ENCODE measurements at regions not wholly inside any gene's neighbourhood (a gene's known extent, or its start where the extent isn't known, plus 50 kb on each side); places are given as distances from the start of the nearest gene placed in this dataset.
"Not testable (repeated sequence)": the region's sequence is repeated elsewhere in the genome, so short reads cannot be mapped to it uniquely, and the experiment has no call there.

DNA sequence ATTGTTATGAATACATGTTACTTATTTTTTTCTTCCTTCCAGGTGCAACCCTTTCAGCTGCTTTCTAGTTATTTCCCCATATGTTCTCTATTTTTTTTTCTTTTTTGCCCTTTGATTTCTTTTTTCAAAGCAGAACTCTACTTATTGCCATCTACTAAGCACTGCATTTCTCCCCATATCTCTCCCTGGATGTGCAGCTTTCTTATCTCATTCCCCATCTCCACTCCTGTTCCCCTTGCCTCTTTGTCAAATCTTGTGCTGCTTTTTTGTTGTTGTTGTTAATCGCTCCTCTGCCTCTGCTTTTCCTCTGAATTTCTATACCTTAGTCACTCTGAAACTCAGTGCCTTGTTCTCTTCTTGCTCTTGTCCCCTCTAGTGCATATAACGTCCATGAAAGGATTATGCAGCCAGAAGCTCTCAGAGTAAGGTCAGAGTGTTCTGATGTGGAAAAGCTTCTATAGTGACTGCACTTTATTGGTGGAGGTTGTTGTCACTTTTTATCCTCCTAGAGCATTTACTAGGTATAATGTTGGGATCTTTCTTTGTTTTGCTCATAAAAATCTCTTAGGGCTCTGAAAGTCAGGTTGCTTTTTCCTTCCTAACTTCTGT lies 51.1 kb upstream of the JADE1 start:
- DNase-seq = no peak

GRCh38 chr4:128757712-128758111 lies 51.8 kb upstream of the JADE1 start:
- no peak for DNase-seq

DNA sequence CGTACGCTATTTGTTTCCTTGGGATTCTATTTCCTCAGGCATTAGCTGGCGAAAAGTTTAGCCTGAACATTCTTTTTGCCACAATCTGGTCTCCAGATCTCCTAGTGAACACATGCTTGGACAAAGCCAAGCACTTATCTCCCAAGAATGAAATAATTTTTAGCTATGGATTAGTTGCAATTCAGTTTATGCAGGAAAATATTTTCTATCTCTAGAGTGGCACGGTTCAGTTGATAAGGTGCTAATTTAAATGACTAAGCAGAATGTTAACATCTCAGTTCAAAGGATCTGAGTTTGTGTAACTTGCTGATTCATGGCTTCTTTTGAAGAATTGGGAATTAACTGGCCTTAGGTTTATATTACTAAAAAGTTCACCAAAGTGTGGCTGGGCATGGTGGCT lies 58.1 kb upstream of the JADE1 start:
- DNase-seq = no peak

DNA sequence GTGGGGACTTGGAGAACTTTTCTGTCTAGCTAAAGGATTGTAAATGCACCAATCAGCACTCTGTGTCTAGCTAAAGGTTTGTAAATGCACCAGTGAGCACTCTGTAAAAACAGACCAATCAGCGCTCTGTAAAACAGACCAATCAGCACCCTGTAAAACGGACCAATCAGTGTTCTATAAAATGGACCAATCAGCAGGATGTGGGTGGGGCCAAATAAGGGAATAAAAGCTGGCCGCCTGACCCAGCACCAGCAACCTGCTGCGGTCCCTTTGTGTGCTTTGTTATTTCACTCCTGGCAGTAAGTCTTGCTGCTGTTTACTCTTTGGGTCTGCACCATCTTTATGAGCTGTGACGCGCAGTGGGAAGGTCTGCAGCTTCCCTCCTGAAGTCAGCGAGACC lies 67.8 kb upstream of the JADE1 start:
- DNase-seq = not testable (repeated sequence)

DNA sequence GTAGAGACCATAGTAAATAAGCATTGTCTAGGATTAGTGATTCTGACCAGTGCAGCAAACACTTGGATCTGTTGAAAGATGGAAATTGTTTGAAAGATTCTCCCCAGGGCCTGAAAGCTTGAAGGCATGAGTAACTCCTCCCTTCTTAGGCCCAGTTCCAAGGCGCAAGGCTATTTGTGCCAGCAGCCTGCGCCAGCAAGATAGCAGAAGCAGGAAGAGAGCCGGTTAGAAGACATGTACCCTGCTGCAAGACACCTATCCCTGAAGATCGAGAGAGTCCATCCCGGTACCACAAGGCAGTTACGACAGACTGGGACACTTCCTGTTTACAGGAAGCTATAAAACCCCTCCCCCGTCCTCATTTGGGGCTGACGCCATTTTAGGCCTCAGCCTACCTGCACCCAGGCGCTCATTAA lies 72.4 kb upstream of the JADE1 start:
- no peak for DNase-seq

GRCh38 chr4:128735714-128736113 lies 73.8 kb upstream of the JADE1 start:
- DNase-seq = no peak

GRCh38 chr4:128728190-128728589 lies 81.3 kb upstream of the JADE1 start:
- DNase-seq = no peak

GRCh38 chr4:128727658-128728057 lies 81.8 kb upstream of the JADE1 start:
- DNase-seq = no peak

DNA sequence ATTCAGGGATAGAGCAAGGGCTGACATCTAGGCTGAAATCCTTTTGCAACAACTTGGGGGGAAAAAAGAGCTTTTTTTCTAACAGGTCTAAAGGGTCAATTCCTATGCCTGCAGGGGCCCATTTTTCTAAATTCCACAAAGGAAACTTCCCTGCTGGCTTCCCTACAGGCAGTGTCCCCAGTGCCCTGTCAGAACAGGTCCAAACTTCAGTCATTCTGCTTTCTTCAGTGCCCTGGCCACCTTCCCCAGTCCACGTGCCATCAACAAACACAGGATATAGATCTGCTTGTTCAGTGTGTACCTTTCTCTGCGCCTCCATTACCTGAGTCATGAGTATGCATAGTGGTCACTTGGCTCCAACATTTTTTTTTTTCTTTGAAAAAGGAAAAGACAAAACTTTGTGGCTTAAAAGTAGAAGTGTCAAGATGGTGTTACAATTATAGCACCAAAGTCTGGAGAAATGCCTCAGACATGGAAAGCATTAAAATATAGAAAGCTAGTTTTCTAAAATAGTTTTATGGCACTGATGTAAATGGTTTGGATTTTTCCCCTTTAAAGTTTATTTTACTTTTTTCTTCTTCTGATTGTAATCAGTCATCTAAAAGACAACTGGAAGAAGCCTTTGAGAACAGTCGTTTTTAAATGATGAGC lies 84.0 kb upstream of the JADE1 start:
- no peak for DNase-seq

- no peak for DNase-seq
These were observed 86.6 kb upstream of the JADE1 start for GRCh38 chr4:128722911-128723310.

GRCh38 chr4:128721896-128722295 lies 87.6 kb upstream of the JADE1 start:
- no peak for DNase-seq

GRCh38 chr4:128720270-128720669 lies 89.2 kb upstream of the JADE1 start:
- no peak for DNase-seq

GRCh38 chr4:128718768-128719167 lies 90.7 kb upstream of the JADE1 start:
- DNase-seq = no peak

DNA sequence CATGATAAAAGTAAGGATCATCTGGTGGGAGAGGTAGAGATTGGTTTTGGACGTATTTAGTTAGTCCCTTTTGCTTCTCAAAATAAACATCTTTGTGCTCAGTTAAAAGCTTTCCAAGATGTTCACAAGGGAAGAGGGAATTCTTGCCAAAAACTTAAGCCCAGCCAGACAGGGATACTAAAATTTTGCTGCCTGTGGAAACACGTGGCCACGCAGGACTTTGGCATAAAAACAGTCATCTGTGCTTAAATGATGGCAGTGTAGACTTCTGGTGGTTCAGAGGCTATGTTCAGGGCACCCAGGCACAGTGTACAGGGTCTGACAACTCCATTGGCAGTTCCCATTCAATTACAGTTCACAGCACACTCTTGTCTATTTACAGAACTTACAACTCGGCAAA lies 93.2 kb upstream of the JADE1 start:
- DNase-seq = no peak

- no peak for DNase-seq
These were observed 93.9 kb upstream of the JADE1 start for GRCh38 chr4:128715616-128716015.

DNA sequence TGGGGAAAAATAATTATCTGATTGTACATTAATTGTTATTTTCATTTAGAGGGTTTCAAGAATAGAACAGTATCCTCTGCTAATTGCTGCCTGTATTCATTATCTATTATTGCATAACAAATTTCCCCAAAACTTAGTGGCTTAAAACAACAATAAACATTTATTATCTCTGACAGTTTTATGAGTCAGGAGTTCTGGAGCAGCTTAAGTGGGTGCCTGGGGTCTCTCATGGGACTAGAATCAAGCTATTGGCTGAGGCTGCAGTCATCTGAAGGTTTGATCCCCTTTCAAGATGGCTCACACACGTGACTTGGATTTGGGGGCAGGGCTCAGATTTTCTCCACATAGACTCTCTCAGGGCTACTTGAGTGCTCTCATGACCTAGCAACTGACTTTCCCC lies 98.1 kb upstream of the JADE1 start:
- DNase-seq = no peak

- no peak for DNase-seq
These were observed 100.2 kb upstream of the JADE1 start for GRCh38 chr4:128709268-128709667.

DNA sequence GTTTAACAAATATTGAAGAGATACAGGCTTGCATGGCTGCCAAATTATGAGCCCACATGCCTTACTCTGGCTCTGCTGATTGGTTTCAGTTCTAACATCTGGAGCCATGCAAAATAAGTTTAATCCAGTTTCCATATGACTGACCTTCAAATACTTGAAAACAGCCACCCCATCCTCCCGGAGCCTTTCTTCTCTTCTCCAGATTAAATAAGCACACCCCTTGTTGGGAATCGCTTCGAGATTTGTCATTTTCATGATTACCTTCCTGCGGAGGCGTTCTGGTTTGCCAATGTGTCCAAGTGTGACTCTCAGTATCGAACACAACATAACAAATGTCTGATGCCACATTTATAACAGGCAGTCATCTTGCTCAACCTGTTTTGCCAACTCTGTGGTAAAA lies 101.6 kb upstream of the JADE1 start:
- no peak for DNase-seq

DNA sequence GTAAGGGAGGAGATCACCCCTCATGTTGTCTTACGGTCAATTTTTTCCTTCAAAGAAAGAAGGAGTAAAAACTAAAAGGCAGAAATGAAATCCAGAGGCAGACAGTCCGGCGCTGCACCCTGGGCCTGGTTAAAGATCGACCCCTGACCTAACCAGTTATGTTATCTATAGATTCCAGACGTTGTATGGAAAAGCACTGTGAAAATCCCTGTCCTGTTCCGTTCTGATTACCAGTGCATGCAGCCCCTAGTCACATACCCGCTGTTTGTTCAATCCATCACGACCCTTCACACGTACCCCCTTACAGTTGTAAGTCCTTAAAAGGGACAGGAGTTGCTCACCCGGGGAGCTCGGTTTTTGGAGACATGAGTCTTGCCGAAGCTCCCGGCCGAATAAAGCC lies 105.6 kb upstream of the JADE1 start:
- no peak for DNase-seq

DNA sequence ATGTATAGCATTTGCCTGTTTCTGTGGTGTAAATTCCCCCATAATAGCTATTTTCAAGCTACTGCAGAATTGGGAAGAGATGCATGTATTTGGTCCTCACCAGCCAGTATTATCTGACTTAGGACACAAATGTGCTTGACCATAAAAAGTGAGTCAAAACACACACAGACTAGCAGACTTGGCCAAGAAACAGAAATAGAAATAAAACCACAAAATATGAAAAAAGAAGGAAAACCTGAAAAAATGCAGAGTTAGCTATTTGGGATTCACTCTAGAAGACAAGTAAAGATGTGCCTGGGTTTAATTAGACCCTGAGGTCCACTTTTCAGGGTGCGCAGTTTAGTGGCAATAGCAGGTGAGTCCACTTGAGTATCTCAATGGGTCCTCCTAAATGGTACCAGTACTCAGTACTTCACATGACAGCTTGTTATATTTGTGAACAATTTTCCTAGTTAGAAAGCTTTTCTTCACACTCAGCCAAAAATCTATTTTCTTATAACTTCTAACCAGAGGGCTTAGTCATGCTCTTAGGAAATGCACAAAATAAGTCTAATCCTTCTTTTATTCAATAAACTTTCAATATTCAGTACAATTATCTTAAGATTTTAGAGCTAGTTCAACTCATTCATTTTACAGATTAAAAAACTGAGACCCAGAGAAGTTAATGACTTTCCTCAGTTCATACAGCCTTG lies 108.7 kb upstream of the JADE1 start:
- no peak for DNase-seq

- DNase-seq = no peak
These were observed 111.1 kb upstream of the JADE1 start for GRCh38 chr4:128698386-128698785.

- DNase-seq = no peak
These were observed 112.2 kb upstream of the JADE1 start for GRCh38 chr4:128697323-128697722.

DNA sequence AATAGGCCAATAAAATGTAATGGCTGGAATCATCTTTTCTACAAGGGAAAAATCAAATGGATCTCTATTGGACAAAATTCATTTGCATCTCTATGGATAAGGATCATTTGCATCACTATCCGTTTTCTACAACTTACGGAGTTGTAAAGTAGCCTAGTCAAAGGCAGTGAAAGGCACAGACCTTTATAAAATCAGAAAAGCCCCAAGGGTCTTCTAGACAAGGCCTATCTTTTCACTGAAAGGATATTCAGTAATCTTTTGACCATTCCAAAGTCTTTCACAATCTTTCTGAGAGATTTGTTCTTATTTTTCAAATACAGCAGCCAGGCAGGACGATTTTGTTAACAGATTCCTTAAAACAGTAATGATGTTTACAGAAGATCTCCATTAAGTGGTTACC lies 119.5 kb upstream of the JADE1 start:
- no peak for DNase-seq

GRCh38 chr4:128688846-128689437 lies 120.6 kb upstream of the JADE1 start:
- DNase-seq = no peak

Data from stimulated activated CD4-positive, alpha-beta T cell treated with anti-CD3 and anti-CD28 coated beads, Interleukin-2, amount 100 ng/mL, for 24 hours (primary cell).